IPS-NIHi7 (cell line): ENCODE measurements at regions not wholly inside any gene's neighbourhood (a gene's known extent, or its start where the extent isn't known, plus 50 kb on each side); places are given as distances from the start of the nearest gene placed in this dataset.
"Not testable (repeated sequence)": the region's sequence is repeated elsewhere in the genome, so short reads cannot be mapped to it uniquely, and the experiment has no call there.

Experiments
- DNase-seq: peaks from one replicate; pipeline ENCODE4 v3.0.0; 2012; ENCODE audit warnings: mixed read lengths; ENCODE audit errors: extremely low spot score

GRCh38 chr6:56904068-56904467, 50.8 kb upstream of the BEND6 start:
- DNase-seq, result no peak

DNA sequence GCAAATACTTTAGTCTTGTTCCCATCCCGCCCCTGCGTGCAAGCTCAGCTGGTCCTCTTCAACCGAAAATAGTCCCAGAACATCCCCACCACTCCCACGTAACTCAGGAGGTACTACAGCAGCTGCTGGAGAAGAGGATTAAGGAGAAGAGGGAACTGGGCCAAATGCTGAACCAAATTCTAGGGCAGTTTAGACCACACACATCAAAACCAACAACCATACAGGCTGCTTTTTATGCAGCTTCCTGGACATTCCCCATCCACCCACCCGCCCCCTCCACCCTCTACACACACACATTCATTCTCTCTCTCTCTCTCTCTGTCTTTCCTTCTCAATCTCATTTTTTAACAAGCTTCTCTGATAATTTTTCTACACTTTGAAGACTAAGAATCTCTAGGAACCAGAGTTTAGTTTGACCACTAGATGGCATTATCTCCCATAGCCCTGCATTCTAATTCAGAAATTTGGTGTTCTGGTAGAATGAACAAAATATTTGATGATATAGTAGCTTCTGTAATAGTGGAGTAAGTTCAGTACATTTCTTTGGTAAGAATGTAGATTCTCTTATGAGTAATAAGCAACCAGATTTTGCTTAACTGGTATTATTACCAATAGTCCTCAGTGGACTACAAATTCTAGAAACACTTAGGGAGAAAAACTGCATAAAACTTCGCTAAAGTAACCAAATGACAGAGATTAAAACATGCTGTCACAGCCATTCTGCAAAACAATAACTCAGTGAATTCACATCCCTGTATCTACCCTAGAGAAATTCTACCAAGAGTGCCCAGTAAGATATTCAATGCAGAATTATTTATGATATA, 52.1 kb upstream of the BEND6 start:
- DNase-seq, result no peak

DNA sequence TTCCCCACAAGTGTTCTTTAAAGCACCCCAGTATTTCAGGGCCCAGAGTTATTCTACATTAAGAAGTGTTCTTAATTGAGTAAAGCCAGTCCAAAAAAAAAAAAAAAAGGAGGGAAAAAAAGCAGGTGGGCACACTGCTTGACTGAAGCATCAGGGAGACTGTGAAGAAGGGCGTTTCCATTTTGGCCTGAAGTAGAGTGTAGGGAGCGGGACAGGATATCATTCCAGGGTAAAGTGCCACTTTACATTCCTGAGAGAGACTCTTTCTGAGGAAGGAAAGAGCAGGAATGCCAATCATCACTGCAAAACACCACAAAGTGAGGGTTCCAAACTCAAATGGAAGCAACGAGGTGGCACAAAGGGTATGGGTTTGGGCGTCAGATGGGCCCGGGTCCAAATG, 54.1 kb upstream of the BEND6 start:
- DNase-seq, result no peak

DNA sequence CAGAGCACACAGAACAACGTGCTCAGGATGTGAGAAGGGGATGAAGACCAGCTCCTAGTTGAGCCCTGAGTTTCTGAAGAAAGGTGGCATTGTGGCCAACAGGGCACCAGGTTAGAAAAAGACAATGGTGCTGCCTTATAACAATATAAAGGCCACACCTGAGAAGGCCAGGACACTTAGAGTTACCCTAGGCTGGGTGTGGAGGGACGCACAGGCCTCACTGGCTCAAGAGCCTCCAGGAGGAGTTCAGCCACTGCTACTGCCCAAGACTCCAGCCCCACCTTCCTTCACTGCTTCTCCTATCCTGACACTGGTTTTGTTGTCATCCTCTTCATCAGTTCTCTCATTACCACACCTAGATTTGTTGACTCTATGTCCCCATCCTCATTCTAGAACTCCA, 55.2 kb upstream of the BEND6 start:
- DNase-seq, result no peak

DNA sequence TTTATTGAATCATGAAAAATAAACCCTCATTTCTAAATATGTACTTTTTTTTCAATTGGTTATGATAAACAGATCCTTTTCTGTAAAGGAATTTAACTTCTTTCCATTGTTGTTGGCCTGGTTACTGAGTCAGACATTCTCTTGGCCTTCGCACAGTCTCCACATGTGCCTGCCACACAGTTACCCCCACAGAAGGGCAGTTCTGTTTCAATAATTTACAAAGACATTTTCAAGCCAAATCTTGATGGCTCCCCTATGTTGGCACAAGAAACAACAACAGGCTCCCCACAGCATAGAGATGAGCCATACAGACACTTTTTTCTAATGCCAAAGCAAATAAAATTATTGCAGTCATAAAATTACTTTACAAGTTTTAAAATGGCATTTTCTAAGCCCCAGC, 55.6 kb upstream of the BEND6 start:
- no peak for DNase-seq

DNA sequence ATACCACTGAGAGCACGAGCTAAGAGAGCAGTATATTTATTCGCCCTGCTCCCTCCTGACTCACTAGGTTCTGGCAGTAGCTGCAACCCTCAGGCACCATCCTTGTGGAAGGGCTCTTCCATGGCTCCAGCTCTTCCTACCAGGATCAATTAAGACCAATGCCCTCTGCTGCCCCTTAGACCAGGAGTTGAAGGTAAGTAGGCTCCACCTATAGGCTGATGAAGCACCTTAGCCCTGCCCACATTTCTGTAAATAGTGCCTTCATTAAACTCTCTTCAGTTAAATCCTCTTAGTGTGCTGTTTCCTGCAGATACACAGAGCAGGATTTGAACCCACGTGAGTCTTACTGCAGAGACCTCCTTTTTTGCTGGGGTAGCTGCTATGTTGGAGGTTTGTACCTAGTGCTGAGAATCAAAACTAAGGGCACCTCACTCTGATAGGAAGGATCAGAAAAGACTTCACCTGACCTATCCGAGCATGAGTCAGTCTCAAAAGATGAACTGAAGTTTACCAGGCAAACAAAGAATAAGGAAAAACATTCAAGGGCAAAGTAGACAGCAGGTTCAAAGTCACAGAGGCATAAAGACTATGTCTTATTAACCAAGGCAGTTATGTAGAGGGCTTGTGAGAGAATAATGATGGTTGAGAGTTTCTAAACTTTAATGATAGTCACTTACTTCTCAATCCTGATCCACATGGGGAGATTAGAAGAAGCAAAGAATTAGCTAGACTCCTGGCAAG, 56.9 kb upstream of the BEND6 start:
- DNase-seq, result no peak

GRCh38 chr6:56891754-56892153, 63.2 kb upstream of the BEND6 start:
- no peak for DNase-seq

- no peak for DNase-seq
Observed at GRCh38 chr6:56890683-56891429, 64.1 kb upstream of the BEND6 start.

DNA sequence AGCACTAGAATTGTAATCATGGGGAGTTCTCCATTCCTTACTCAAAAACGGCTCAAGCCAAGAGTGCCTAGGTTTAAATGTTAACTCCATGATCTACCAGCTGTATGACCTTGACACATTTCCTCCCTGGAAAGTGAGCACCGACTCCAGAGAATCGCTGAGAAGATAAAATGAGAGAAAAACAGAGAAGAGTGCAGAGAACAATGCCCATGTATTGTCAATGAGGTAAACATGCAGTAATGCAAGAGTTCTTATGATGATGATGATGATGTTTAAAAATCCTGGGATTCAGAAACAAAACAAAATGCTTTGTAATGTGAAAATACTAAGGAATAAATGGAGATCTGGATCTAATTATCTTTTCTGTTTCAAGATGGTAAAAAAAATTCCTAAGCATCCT, 64.8 kb upstream of the BEND6 start:
- no peak for DNase-seq

DNA sequence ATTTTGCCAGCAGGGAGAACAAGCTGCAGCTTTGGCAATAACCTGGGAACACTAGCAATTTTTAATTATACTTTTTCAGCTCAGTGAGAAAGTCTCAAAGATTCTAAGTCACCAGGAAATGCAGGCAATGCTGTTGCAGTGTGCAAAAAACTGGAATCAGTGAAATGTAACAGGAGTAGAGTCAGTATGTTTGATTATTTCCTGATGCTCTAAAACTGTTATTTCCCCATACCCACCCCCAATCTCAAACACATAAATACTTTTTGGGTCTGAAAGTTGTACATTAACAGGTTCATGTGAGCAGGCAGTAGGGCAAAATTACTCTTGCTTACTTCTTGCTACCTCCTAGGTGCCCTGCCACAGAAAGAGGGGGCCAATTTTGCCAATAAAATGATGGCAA, 65.4 kb upstream of the BEND6 start:
- DNase-seq, result no peak

- no peak for DNase-seq
Observed at GRCh38 chr6:56888687-56889086, 66.2 kb upstream of the BEND6 start.

GRCh38 chr6:56887086-56887485, 67.8 kb upstream of the BEND6 start:
- DNase-seq, result no peak

DNA sequence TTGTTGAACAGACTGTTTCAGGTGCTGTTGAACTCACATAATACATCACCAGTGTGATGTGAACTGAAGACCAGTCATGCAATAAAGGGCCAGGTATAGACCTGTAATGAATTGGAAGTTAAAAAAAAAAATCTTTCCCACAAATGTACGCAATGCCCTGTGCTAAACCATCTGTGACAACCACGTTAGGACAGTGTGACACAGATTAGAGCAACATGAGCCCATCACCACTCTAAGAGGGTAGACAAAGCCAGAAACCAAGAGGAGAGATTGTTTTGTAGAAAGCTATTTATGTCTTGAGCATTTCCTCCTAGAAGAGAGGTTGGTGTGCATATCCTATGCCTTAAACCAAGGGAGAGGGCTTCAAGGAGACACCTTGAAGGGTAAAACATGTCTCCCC, 77.0 kb upstream of the BEND6 start:
- DNase-seq, result no peak

DNA sequence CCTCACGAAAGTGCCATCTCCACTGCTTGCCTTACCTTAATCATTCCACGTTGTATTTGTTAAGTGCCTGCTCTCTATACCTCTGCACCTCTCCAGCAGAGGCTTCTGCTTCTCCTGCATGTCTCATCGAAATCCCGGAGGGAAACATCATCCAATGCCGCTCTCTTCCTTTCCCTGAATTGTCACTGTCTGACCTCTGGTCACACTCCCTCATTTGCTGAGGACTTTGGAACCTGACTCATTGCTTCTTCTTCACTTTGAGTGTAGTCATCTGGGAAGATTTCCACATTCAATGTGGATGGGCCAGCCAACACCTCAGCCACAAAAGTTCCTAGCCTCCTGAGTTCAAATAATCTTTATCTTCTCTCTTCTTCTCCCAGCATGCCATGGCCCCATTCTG, 78.9 kb upstream of the BEND6 start:
- no peak for DNase-seq

GRCh38 chr6:56875523-56875922, 79.4 kb upstream of the BEND6 start:
- no peak for DNase-seq

DNA sequence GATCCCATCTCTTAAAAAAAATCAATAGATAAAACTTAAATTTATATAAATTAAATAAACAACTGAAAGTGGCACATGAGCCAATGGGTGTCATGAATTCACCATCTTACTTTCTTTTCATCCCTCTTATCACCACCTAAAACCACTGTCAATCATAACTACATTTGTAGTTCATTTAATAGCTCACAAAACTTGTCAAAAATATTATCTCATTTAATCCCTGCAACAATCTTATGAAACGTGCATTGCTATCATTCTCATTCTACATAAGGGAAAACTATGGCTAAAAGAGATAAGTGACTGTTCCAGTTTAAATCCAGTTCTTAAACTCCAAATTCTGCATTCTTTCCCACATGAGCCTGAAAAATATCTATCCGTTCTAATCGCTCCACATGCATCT, 80.6 kb upstream of the BEND6 start:
- no peak for DNase-seq

DNA sequence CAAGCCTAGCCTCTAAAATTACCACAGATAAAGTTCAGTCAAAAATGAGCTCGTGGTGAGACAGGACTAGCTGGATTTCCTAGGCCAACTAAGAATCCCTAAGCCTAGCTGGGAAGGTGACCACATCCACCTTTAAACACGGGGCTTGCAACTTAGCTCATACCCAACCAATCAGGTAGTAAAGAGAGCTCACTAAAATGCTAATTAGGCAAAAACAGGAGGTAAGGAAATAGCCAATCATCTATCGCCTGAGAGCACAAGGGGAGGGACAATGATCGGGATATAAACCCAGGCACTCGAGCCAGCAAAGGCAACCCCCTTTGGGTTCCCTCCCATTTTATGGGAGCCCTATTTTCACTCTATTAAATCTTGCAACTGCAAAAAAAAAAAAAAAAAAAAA, 84.9 kb upstream of the BEND6 start:
- not testable (repeated sequence) for DNase-seq

DNA sequence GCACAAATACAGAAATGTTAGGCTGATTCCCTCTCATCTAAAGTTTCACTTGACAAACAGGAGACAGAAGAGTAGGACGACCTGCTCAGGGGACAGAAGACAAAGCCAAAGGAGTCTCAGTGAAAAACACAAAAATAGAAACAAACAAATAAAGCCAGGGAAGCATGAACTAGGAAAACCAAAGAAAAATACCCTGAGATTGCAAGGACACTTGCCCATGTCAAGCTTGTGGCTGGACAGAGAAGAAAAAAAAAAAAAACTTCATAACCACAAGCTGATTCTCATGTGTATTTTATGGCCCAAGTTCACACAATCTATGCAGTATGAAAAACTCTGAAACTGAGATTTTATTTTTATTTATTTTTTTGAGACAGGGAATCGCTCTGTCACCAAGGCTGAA, 85.6 kb upstream of the BEND6 start:
- DNase-seq, result no peak

DNA sequence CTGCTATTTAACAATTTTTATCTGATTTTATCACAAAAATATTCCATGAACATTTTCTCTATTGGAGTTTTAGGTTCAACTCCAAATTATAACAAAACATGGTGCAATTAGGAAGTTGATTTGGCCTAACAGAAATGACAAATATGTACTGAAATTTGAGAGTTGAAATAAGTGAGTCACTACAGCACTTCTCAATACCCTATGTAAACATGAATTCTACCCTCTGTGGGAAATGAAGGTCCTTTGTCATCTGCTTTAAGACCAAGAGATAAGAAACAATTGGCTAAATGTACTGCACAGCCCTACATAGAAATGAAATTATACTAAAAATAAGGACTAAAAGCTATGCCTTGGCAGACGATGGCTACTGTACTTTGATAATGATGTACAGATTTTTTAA, 86.2 kb upstream of the BEND6 start:
- no peak for DNase-seq

GRCh38 chr6:56866917-56867522, 87.9 kb upstream of the BEND6 start:
- DNase-seq, result no peak

DNA sequence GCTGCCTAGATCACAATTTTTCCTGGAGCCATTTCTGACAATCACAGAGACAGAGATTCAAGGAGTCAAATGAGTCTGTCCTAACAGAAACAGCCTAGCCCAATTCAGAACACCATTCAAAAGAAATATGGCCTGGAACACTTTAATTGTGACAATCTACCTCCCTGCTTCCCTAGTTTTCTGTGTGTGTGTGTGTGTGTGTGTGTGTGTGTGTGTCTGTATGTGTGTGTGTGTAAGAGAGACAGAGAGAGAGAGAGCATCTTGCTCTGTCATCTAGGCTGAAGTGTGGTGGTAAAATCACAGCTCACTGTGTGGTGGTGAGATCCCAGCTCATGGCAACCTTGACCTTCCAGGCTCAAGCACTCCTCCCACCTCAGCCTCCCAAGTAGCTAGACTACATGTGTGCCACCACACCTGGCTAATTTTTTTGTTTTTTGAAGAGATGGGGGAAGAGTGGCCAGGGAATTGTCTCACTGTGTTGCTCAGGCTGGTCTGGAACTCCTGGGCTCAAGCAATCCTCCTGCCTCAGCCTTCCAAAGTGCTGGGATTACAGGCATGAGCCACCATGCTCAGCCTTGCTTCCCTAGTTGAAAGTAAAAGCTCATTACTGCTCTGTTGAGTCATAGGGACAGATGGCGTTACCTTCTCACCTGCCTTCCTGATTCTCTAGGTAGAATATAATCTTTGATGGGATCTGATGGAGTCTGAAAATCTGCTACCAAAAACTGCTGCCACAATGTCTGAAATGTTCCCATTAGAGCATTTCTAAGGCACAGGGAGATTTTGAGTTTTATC, 89.6 kb upstream of the BEND6 start:
- no peak for DNase-seq
